Skeletal muscle cell (primary cell): ENCODE measurements at regions not wholly inside any gene's neighbourhood (a gene's known extent, or its start where the extent isn't known, plus 50 kb on each side); places are given as distances from the start of the nearest gene placed in this dataset.
"Not testable (repeated sequence)": the region's sequence is repeated elsewhere in the genome, so short reads cannot be mapped to it uniquely, and the experiment has no call there.

Experiments
- DNase-seq: peaks from one replicate; pipeline ENCODE4 v3.0.0-alpha.2; 2010; ENCODE audit warnings: low read depth
- H3K4me3 ChIP-seq: 2 replicates; pipeline ENCODE4 v1.5.1; 2011; ENCODE audit warnings: low read depth, mild to moderate bottlenecking, control low read depth, low read length, moderate library complexity

- no peak for DNase-seq
These were observed 239.5 kb downstream of the BRINP2 start for GRCh38 chr1:177410179-177410766.

GRCh38 chr1:177406323-177406722 lies 235.6 kb downstream of the BRINP2 start:
- not testable (repeated sequence) for H3K4me3 ChIP-seq, DNase-seq

More at GRCh38 chr1:177410179-177410766, 239.5 kb downstream of the BRINP2 start:
- no peak overlapping the region for H3K4me3 ChIP-seq

- no peak overlapping the region for H3K4me3 ChIP-seq
- DNase-seq = no peak
These were observed 221.6 kb downstream of the BRINP2 start for GRCh38 chr1:177392336-177392735.

- H3K4me3 ChIP-seq = no peak overlapping the region
- DNase-seq = peak; percentile 7
These were observed 215.3 kb downstream of the BRINP2 start for GRCh38 chr1:177385760-177386698.

GRCh38 chr1:177384461-177384860 lies 213.7 kb downstream of the BRINP2 start:
- peak; percentile 10 for DNase-seq

GRCh38 chr1:177383715-177384114 lies 213.0 kb downstream of the BRINP2 start:
- DNase-seq = no peak
- H3K4me3 ChIP-seq = no peak overlapping the region

More at GRCh38 chr1:177384461-177384860, 213.7 kb downstream of the BRINP2 start:
- H3K4me3 ChIP-seq = no peak overlapping the region

GRCh38 chr1:177377866-177378265 lies 207.1 kb downstream of the BRINP2 start:
- DNase-seq = no peak
- H3K4me3 ChIP-seq = no peak overlapping the region

GRCh38 chr1:177368255-177368654 lies 197.5 kb downstream of the BRINP2 start:
- H3K4me3 ChIP-seq = no peak overlapping the region
- peak; percentile 18 for DNase-seq

- no peak overlapping the region for H3K4me3 ChIP-seq
- no peak for DNase-seq
These were observed 195.3 kb downstream of the BRINP2 start for GRCh38 chr1:177366091-177366490.

GRCh38 chr1:177360791-177361190 lies 190.0 kb downstream of the BRINP2 start:
- no peak for DNase-seq
- H3K4me3 ChIP-seq = no peak overlapping the region

GRCh38 chr1:177356674-177357435 lies 186.1 kb downstream of the BRINP2 start:
- no peak overlapping the region for H3K4me3 ChIP-seq
- DNase-seq = no peak

GRCh38 chr1:177355575-177355974 lies 184.8 kb downstream of the BRINP2 start:
- H3K4me3 ChIP-seq = no peak overlapping the region
- DNase-seq = no peak

GRCh38 chr1:177354247-177354646 lies 183.5 kb downstream of the BRINP2 start:
- DNase-seq = no peak
- no peak overlapping the region for H3K4me3 ChIP-seq

- H3K4me3 ChIP-seq = no peak overlapping the region
- DNase-seq = no peak
These were observed 180.8 kb downstream of the BRINP2 start for GRCh38 chr1:177351361-177352108.

- no peak overlapping the region for H3K4me3 ChIP-seq
- no peak for DNase-seq
These were observed 176.1 kb downstream of the BRINP2 start for GRCh38 chr1:177346790-177347359.

- DNase-seq = peak; percentile 39
These were observed 172.7 kb downstream of the BRINP2 start for GRCh38 chr1:177343445-177343844.

GRCh38 chr1:177341773-177342172 lies 171.0 kb downstream of the BRINP2 start:
- H3K4me3 ChIP-seq = no peak overlapping the region
- DNase-seq = no peak

More at GRCh38 chr1:177343445-177343844, 172.7 kb downstream of the BRINP2 start:
- no peak overlapping the region for H3K4me3 ChIP-seq

- DNase-seq = peak; percentile 82
- H3K4me3 ChIP-seq = no peak overlapping the region
These were observed 169.9 kb downstream of the BRINP2 start for GRCh38 chr1:177340601-177341067.

GRCh38 chr1:177338376-177338775 lies 167.6 kb downstream of the BRINP2 start:
- DNase-seq = no peak
- no peak overlapping the region for H3K4me3 ChIP-seq
